Left forelimb (tissue), 1 donor: ENCODE measurements at regions not wholly inside any gene's neighbourhood (a gene's known extent, or its start where the extent isn't known, plus 50 kb on each side); places are given as distances from the start of the nearest gene placed in this dataset.
"Not testable (repeated sequence)": the region's sequence is repeated elsewhere in the genome, so short reads cannot be mapped to it uniquely, and the experiment has no call there.

Source experiments
- DNase-seq: peaks from one replicate; pipeline ENCODE4 v3.0.0-alpha.2; 2018; ENCODE audit warnings: low spot score

GRCh38 chr1:244106837-244107493, 55.9 kb downstream of the ZBTB18 start:
- DNase-seq, result no peak

GRCh38 chr1:244111027-244111426, 59.9 kb downstream of the ZBTB18 start:
- DNase-seq, result no peak

DNA sequence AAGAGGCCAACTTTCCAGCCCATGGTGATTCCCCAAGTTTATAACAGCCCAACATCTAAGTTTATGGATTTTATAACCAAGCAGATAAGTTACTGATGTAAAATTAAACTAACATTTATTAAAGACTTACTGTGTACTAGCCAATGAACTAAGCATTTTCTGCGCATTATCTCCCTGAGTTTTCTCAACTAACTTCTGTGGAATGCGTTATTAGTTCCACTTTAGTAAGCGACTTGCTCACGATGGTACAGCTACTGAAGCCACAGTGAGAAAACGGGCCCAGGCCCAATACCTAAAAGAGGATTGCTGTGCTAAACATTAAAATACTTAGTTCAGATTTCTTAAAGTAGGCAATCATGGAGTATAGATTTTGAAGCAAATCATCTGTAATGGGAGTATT, 61.0 kb downstream of the ZBTB18 start:
- no peak for DNase-seq

DNA sequence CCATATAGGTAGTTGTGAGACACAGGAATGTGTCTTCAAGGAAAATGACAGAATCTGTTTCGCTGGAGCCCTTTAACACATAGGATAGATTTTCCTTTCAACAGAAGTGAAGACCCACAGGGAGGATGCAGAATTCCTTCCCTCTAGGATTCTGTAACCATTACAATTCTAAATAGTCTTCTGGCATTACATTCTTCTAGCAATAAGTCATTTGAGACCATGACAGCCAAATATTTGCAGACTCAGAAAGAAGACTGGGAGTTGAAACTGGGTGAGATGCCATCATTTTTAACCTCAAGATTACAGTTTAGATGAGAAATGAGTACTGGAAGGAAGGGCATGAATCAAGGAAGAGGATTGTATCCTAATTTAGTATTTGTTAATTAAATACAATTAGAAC, 61.6 kb downstream of the ZBTB18 start:
- DNase-seq, result no peak

GRCh38 chr1:244113532-244114320, 62.6 kb downstream of the ZBTB18 start:
- no peak for DNase-seq

- DNase-seq, result no peak
Observed at GRCh38 chr1:244114892-244115291, 63.8 kb downstream of the ZBTB18 start.

- no peak for DNase-seq
Observed at GRCh38 chr1:244116946-244117345, 65.9 kb downstream of the ZBTB18 start.

- no peak for DNase-seq
Observed at GRCh38 chr1:244118109-244118761, 67.2 kb downstream of the ZBTB18 start.

DNA sequence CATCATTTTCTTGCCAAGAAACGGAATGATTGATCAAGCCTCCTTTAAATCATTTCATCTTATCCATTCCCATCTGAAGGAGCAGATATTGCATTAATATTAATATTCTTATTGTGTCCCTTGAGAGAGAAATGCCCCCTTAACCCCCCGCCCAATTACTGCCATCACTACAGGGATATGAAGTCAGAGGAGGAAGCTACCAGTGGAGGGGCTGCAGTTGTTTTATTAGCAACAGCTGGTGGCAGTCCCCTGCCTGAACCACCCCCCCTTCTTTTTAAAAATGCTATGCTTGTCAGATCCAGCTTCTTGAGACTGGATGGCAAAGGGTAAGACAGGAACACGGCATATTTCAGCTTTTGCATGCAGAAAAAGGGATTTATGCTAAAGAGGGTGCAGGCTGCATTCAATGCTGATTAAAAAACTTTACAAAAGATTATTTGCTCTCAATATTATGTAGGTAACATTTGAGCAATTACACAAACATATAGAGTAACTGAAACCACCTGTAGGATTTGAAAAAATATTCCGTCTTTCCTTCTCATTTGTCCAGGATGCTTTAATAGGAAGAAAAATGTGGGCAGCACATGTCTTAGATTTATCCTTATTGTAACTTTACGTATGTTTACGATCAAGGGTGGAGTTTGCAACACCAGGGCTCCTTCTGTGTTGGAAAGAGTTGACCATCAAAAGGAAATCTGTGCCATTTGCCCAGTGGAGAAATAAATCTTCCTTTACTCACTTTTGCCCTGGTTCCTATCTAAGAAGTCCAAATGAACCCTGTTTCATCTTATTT, 77.7 kb downstream of the ZBTB18 start:
- no peak for DNase-seq

- no peak for DNase-seq
Observed at GRCh38 chr1:244137276-244137675, 86.2 kb downstream of the ZBTB18 start.

- no peak for DNase-seq
Observed at GRCh38 chr1:244137725-244138124, 86.6 kb downstream of the ZBTB18 start.

GRCh38 chr1:244138399-244138798, 87.3 kb downstream of the ZBTB18 start:
- no peak for DNase-seq

DNA sequence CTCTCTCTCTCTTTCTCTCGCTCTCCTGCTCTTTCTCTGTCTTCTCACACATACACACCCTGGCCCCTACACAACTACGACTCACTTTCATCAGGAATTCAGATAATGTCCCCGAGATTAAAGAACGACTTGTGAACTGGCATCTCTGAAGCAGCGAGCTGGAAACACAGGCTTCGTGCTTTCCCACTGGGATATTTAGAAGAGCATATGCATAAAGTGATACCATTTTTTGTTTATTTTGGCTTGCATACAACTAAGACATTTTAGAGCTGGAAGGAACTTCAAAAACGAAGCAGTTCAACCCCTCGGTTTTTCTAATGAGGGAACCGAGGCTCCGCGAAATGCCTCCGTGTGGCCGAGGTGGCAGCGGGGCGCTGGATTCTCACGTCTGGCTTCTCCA, 88.6 kb downstream of the ZBTB18 start:
- DNase-seq, result no peak

GRCh38 chr1:244140420-244140819, 89.3 kb downstream of the ZBTB18 start:
- DNase-seq, result no peak

- DNase-seq, result no peak
Observed at GRCh38 chr1:244144053-244144452, 93.0 kb downstream of the ZBTB18 start.

GRCh38 chr1:244150071-244150470, 99.0 kb downstream of the ZBTB18 start:
- no peak for DNase-seq

GRCh38 chr1:244150665-244151064, 99.6 kb downstream of the ZBTB18 start:
- DNase-seq, result no peak

DNA sequence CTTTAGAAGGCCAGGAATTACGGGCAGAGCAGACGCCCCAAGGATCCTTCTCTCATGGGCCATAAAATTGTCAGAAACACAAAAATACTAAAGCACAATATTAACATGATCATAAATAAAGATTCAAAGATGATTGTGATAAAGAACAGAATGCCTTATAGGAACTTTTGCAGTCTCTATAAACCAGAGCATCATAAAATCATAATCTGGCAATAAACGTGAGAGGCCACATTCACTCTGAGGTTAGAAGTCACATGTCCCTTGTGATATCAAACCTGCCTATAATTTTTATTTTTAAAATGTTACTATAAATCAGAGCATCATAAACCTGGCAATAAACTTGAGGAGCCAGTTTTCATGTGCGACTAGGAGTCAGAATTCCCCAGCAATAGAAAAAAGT, 100.5 kb downstream of the ZBTB18 start:
- no peak for DNase-seq

DNA sequence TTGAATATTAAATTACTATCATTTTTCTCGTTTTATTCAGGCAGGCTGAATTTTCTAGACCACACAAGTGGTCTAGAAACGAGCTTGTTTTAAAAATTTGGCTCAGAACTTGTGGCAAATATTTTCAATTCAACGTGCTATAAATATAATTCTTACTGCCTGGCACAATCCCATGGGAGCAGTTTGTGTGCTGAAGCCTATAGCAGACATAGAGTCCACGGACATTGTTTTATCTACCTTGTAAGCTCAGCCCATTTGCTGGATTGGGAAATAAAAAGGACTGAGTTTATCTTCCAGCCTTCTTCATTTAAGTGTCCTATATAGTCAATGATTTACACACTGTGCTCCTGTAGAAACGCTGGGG, 103.4 kb downstream of the ZBTB18 start:
- DNase-seq, result no peak

GRCh38 chr1:244154872-244155531, 103.9 kb downstream of the ZBTB18 start:
- DNase-seq, result peak; percentile 78

- no peak for DNase-seq
Observed at GRCh38 chr1:244155661-244156060, 104.6 kb downstream of the ZBTB18 start.

DNA sequence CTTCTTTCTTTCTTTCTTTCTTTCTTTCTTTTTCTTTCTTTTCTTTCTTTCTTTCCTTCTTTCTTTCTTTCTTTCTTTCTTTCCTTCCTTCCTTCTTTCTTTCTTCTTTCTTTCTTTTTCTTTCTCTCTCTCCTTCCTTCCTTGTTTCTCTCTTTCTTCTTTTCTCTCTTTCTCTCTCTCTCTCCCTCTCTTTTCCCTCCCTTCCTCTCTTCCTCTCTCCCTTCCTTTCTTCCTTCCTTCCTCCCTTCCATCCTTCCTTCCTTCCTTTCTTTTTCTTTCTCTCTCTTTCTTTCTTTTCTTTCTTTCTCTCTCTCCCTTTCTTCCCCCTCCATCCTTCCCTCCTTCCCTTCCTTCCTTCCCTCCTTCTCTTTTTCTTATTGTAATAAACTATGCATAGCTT, 105.5 kb downstream of the ZBTB18 start:
- DNase-seq, result not testable (repeated sequence)
